Muscle of leg (tissue), 3 donors: ENCODE measurements at regions not wholly inside any gene's neighbourhood (a gene's known extent, or its start where the extent isn't known, plus 50 kb on each side); places are given as distances from the start of the nearest gene placed in this dataset.

Experiments used
- DNase-seq: peaks from one replicate; pipeline ENCODE4 v3.0.0; 2013
- H3K27ac ChIP-seq: one replicate; pipeline ENCODE4 v1.5.1; 2013; ENCODE audit warnings: mild to moderate bottlenecking, low read length, control low read depth
- H3K27me3 ChIP-seq: one replicate; pipeline ENCODE4 v1.6.1; 2013; ENCODE audit warnings: low read length; ENCODE audit not compliant: control insufficient read depth, insufficient read depth
- H3K36me3 ChIP-seq: one replicate; pipeline ENCODE4 v1.6.1; 2013; ENCODE audit warnings: low read length; ENCODE audit not compliant: control insufficient read depth, insufficient read depth
- H3K4me1 ChIP-seq: one replicate; pipeline ENCODE4 v1.6.1; 2013; ENCODE audit warnings: low read length; ENCODE audit not compliant: control insufficient read depth, insufficient read depth
- H3K4me3 ChIP-seq: one replicate; pipeline ENCODE4 v1.5.1; 2013; ENCODE audit warnings: low read length, control low read depth
- H3K9me3 ChIP-seq: replicated peaks from 2 replicates; pipeline ENCODE4 v1.6.1; 2013; ENCODE audit warnings: low read depth, low read length; ENCODE audit not compliant: control insufficient read depth
- WGBS: methylation state at CpG from one replicate; pipeline ENCODE4 v1.1.5; 2013; ENCODE audit warnings: missing lambda C conversion rate; ENCODE audit not compliant: insufficient coverage; 5-methylcytosine and 5-hydroxymethylcytosine counted together

DNA sequence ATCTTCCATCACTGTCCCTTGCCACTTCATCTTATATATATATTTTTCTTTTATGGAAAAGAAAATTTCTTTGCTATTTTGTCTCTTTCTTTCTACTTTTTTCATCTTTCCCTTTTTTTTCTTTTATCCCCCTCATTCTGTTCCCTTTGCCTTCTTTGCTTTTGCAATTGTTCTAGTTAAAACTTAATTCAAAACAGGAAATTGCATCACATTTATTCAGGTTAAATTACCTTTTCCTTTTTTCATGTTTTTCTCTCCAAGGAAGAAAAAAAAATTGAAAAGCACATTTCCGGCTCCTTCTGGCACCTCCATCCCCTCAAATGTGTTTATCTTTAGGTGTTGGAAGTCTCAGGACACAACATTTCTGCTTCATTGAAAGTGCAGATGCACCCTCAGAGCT lies 176.9 kb downstream of the FGF1 start:
- Histone ChIP-seq H3K27ac (no peak overlapping the region), H3K4me1 (peaks cover 19% of the 10 kb centered on the region), H3K4me3 (no peak overlapping the region), H3K36me3 (no peaks in the 10 kb centered on the region), H3K27me3 (no peaks in the 10 kb centered on the region), H3K9me3 (no peaks in the 10 kb centered on the region)
- WGBS: no CpG with 5 or more reads among the region's 1 CpG
- no peak for DNase-seq

DNA sequence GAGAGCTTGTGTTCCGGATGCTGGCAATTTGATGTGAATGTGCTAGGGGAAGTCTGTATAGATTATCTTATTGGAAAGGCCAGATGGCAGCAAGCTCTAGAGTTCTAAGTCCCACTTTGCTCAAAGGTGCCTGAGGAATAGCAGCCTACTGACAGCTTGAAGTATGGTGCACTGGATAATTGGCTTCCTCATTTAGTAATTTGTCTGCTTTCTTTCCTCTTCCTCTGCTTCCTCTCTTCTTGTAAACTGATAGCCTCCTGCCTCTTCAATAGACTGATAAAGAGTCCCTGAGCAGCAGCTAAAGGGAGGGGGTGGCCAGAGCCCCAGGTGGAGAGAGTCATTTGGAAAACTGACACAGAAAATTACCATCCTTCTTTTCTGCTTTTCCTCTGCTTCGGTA lies 177.3 kb downstream of the FGF1 start:
- H3K36me3 ChIP-seq: no peaks in the 10 kb centered on the region
- H3K27ac ChIP-seq: no peak overlapping the region
- peaks cover 19% of the 10 kb centered on the region for H3K4me1 ChIP-seq
- DNase-seq: no peak
- WGBS: 75% methylated on average over 1 of the region's 2 CpGs
- H3K9me3 ChIP-seq: no peaks in the 10 kb centered on the region
- no peaks in the 10 kb centered on the region for H3K27me3 ChIP-seq
- H3K4me3 ChIP-seq: no peak overlapping the region

DNA sequence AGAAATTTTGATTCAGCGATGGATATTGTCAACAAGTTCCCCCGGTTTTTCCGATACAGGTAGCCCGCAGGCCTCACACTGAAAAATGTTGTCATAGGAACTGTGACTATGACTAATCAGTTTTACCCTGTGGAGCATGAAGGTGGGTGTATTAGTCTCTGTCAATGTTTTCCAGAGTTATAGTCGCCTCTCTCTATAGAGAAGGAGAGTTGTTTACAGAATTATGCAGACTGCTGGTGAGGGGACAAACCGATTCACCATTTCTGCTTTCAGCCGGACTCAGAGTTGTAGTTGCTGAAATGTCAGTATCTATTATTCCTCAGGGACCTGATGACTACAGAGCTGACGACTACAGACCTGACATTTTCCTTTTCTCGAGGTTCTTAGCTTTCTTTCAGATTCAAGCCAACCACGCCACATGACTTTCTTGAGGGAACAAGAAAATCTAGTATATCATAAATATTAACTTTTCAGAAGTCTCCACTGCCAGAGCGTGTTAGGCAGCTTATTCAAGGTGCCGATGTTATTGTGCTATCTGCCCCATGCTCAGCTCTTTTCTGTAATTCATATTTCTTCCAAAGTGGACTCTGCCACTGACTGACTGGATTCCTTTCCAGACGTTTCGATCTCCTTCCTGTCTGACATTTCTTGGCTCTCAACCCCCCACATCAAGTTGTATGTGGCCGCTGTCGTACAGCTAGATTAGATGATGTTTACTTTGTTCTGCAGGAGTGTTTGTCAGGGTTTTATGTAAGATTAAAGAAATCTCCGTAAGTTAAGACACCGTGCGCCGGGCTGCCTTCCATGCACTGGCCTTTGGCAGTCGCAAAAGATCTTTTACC lies 178.1 kb downstream of the FGF1 start:
- Histone ChIP-seq H3K4me3 (no peak overlapping the region), H3K27ac (no peak overlapping the region)
- WGBS: 58% methylated on average over 9 of the region's 21 CpGs

DNA sequence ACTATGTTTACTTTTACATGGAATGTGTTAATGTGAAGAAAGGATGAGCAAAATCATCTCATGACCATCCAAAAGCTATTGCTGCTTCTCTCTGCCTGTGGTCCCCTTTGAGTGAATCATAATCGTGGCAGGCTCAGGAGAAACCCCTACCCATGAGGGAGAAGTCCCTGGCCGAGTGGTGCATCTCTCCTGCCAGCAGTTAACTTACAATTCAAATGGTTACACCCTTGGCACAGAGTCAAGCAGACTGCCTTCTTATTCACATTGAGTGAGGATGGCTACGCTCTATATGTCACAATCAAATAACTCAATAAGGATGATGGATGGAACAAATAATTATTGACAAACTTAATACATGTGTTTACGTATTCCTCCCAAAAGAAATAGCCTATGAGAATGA lies 179.1 kb downstream of the FGF1 start:
- peak; percentile 76 for DNase-seq
- WGBS: no CpG with 5 or more reads among the region's 4 CpGs
- peaks cover 11% of the 10 kb centered on the region for H3K4me1 ChIP-seq

More for the DNA sequence above, 178.1 kb downstream of the FGF1 start:
- no peaks in the 10 kb centered on the region for H3K9me3 ChIP-seq
- H3K4me1 ChIP-seq: peaks cover 19% of the 10 kb centered on the region
- no peaks in the 10 kb centered on the region for H3K36me3 ChIP-seq
- DNase-seq: peak; percentile 57
- H3K27me3 ChIP-seq: no peaks in the 10 kb centered on the region

DNA sequence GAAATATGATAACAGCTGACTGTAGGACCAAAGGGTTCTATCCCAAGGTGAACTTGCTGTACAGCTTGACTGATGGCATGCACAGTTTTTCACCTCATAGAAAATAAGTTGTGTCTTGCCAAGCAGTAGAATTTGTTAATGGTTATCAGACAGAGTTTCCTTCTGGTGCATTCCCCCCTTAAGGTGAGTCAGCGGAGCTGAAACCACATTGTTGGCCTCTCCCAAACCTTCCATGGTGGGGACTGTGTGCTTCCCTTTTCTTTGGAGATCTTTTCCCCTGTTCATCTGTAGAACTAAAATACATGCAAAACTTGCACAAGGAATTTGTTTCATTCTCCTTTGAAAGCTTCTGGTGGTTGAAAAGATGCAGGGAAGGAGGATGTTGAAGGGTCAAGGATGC lies 179.8 kb downstream of the FGF1 start:
- Histone ChIP-seq H3K27me3 (no peaks in the 10 kb centered on the region), H3K27ac (no peak overlapping the region), H3K9me3 (no peaks in the 10 kb centered on the region), H3K36me3 (no peaks in the 10 kb centered on the region), H3K4me1 (peaks cover 9% of the 10 kb centered on the region), H3K4me3 (no peak overlapping the region)
- no peak for DNase-seq
- no CpG with 5 or more reads among the region's 1 CpG for whole genome bisulfite sequencing

More for the DNA sequence above, 179.1 kb downstream of the FGF1 start:
- no peaks in the 10 kb centered on the region for H3K27me3 ChIP-seq
- H3K4me3 ChIP-seq: no peak overlapping the region
- H3K9me3 ChIP-seq: no peaks in the 10 kb centered on the region
- no peak overlapping the region for H3K27ac ChIP-seq
- no peaks in the 10 kb centered on the region for H3K36me3 ChIP-seq

DNA sequence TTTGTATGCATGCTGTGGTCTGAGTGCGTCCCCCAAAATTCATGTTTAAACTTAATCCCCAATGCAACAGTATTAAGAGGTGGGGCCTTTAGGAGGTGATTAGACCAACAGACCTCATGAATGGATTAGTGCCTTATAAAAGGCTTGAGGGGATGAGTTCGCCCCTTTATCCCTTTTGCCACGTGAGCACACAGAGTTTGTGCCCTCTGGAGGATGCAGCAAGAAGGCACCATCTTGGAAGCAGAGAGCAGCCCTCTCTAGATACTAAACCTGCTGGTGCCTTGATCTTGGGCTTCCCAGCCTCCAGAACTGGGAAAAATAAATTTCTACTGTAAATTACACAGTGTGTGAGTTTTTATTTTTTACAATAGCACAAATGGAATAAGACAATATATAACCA lies 177.1 kb upstream of the SPRY4 start:
- no peak overlapping the region for H3K4me3 ChIP-seq
- H3K4me1 ChIP-seq: peaks cover 35% of the 10 kb centered on the region
- H3K36me3 ChIP-seq: no peaks in the 10 kb centered on the region
- DNase-seq: no peak
- no CpG with 5 or more reads among the region's 3 CpGs for WGBS
- no peaks in the 10 kb centered on the region for H3K27me3 ChIP-seq
- no peak overlapping the region for H3K27ac ChIP-seq
- no peaks in the 10 kb centered on the region for H3K9me3 ChIP-seq

DNA sequence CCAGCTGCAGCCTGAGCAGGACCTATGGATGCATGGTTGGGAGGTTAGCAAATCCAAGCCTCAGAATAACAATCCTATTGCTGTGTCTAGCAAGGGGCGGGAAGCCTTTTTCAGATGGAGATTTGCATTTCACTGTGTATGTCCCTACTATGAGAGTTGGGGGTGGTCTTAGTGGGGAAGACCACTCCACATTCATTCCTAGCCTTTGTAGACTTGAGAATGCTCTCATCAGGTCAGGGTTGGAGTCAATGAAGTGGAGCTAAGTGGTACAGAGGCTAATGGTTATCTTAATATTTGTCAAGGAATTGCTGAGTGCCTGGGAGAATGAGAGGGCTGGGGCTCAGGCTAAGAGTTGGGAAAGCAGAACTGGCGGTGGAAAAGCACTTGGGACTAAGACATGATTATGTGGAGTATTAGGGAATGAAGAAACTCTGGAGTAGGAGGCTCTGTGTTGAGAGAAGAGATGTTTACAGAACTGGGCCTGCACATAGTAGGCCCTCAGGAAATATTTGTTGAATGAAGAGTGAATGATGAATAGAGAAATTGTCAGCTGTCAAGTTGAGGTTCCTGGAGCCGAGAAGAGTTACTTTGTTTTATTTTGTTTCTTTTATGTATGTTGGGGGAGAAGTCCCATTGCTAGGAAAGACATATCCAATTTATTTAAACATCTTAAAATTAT lies 175.5 kb upstream of the SPRY4 start:
- H3K4me3 ChIP-seq: no peak overlapping the region
- peaks cover 36% of the 10 kb centered on the region for H3K4me1 ChIP-seq
- H3K27me3 ChIP-seq: no peaks in the 10 kb centered on the region
- WGBS: 53% methylated on average over 1 of the region's 3 CpGs
- H3K36me3 ChIP-seq: no peaks in the 10 kb centered on the region
- no peak for DNase-seq
- peak overlapping the region; percentile 76 for H3K27ac ChIP-seq
- H3K9me3 ChIP-seq: no peaks in the 10 kb centered on the region

DNA sequence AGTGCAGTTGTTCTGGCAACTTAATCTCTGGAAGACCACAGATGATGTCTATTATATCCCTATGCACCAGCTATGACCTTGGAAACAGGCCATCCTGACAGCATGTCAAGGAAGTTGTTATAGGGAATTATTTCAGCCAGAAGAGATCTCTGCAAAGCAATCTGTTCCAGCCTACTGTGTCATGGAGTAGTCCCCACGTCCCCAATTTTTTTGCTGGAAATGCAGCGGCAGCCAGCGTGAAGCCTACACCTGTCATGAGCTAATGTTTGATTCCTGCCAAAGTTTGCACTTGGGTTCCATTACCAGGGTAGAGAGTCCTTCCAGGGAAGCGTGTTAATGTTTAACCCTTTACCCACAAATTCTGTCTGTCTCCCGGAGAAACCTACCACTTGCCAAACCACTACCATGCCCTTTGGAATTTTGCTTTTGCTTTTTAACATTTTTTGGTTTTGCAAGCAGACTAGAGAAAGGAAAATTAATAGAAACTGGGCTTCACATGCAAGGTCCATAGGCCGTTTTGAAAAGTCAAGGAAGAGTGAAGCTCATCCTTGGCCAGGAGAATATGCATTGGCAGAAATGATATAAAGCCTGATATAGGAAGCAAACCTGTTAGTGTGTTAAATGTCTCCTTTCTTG lies 174.9 kb upstream of the SPRY4 start:
- peak overlapping the region; percentile 76 for H3K27ac ChIP-seq
- 3% methylated on average over 2 of the region's 6 CpGs for WGBS
- peaks cover 40% of the 10 kb centered on the region for H3K4me1 ChIP-seq
- H3K27me3 ChIP-seq: no peaks in the 10 kb centered on the region
- no peak overlapping the region for H3K4me3 ChIP-seq
- no peaks in the 10 kb centered on the region for H3K36me3 ChIP-seq
- no peaks in the 10 kb centered on the region for H3K9me3 ChIP-seq
- peak; percentile 97 for DNase-seq

DNA sequence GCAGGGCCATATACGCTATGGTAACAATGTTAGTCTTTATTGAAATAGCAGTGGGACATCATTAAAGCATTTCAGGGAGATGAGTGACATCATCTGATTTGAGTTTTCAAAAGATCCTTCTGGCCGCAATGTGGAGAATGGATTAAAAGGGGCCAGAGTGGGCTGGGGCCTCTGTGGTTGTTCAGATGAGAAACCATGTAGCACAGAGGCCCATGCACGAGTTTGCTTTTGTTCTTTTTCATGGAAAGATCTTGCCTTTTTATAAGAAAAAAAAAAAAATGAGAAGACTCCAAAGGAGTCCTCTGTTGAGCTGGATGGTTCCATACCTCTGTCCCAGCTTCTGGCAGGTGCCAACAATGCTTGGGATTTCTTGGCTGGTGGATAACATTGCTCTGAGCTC lies 173.5 kb upstream of the SPRY4 start:
- Histone ChIP-seq H3K27ac (no peak overlapping the region), H3K9me3 (no peaks in the 10 kb centered on the region), H3K4me1 (peaks cover 49% of the 10 kb centered on the region), H3K27me3 (no peaks in the 10 kb centered on the region), H3K4me3 (no peak overlapping the region), H3K36me3 (no peaks in the 10 kb centered on the region)
- DNase-seq: peak; percentile 63
- WGBS: 79% methylated on average over 2 of the region's 3 CpGs

DNA sequence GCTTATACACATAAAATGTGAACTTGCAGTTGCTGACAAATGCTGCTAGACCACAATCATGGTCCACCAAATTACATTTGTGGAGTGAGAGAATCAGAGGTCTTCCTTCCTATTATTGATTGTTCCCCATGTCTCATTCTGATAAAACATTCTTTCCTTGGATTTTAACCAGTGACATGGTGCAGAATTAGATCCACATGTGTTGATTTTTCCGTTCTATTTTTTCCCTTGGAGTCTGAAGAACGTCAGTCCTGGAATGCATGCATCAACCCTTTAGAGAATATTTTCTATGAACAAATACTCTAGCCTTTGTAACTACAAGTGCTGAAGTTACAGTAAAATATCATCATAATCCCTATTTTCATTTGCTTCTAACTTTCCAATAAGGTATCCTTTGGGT lies 170.7 kb upstream of the SPRY4 start:
- Histone ChIP-seq H3K9me3 (no peaks in the 10 kb centered on the region), H3K4me3 (no peak overlapping the region), H3K36me3 (no peaks in the 10 kb centered on the region), H3K4me1 (peaks cover 69% of the 10 kb centered on the region), H3K27me3 (no peaks in the 10 kb centered on the region), H3K27ac (peak overlapping the region; percentile 75)
- peak; percentile 93 for DNase-seq
- no CpG with 5 or more reads among the region's 2 CpGs for WGBS
